ENCODE measurements at regions not wholly inside any gene's neighbourhood (a gene's known extent, or its start where the extent isn't known, plus 50 kb on each side); places are given as distances from the start of the nearest gene placed in this dataset.

DNA sequence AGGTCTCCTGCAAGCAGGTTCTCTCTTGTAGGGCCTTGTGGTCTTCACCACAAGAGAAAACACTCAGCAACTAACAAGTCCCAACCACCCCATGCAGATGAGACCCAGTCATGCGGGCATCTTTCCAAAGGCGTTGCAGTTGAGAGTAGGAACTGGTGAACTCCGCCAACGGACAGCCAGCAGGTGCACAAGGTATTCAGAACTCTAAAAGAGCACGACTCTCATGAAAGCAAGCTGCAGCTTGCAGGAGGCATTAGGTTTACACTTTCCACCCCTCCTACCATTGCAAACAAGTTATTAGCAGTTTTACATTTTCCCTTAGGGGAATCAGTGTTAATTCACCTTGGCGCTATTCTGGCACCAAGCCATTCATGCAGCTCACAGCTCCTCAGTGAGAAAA is 173.4 kb upstream of the KIT start (continued):
- TF ChIP-seq, protein P1, sequence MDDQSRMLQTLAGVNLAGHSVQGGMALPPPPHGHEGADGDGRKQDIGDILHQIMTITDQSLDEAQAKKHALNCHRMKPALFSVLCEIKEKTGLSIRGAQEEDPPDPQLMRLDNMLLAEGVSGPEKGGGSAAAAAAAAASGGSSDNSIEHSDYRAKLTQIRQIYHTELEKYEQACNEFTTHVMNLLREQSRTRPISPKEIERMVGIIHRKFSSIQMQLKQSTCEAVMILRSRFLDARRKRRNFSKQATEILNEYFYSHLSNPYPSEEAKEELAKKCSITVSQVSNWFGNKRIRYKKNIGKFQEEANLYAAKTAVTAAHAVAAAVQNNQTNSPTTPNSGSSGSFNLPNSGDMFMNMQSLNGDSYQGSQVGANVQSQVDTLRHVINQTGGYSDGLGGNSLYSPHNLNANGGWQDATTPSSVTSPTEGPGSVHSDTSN (IDR thresholded peaks at IDR 0.05; ENCODE audit: insufficient replicate concordance, low read depth, low read length) = no peak
- TF ChIP-seq, protein P2, sequence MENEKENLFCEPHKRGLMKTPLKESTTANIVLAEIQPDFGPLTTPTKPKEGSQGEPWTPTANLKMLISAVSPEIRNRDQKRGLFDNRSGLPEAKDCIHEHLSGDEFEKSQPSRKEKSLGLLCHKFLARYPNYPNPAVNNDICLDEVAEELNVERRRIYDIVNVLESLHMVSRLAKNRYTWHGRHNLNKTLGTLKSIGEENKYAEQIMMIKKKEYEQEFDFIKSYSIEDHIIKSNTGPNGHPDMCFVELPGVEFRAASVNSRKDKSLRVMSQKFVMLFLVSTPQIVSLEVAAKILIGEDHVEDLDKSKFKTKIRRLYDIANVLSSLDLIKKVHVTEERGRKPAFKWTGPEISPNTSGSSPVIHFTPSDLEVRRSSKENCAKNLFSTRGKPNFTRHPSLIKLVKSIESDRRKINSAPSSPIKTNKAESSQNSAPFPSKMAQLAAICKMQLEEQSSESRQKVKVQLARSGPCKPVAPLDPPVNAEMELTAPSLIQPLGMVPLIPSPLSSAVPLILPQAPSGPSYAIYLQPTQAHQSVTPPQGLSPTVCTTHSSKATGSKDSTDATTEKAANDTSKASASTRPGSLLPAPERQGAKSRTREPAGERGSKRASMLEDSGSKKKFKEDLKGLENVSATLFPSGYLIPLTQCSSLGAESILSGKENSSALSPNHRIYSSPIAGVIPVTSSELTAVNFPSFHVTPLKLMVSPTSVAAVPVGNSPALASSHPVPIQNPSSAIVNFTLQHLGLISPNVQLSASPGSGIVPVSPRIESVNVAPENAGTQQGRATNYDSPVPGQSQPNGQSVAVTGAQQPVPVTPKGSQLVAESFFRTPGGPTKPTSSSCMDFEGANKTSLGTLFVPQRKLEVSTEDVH (IDR thresholded peaks at IDR 0.05; ENCODE audit: low read depth, partially characterized antibody) = no peak
- TF ChIP-seq CBX3 (IDR thresholded peaks at IDR 0.05; ENCODE audit: borderline replicate concordance, low read depth) (no peak), GABPA (IDR thresholded peaks at IDR 0.05; ENCODE audit: low read depth) (no peak), RELB (IDR thresholded peaks at IDR 0.05; ENCODE audit: low read depth) (no peak)

GRCh38 chr4:54487491-54487890 is 170.3 kb upstream of the KIT start:
- DNase-seq (ENCODE audit: low read depth, low spot score) (no peak), FAIRE-seq (no peak), ATAC-seq (no peak)
- WGBS (ENCODE audit: insufficient coverage, insufficient replicate concordance, low lambda C conversion rate, missing lambda C conversion rate) = 17% methylated on average over 2 of the region's 2 CpGs
- ChIA-PET SMC1A (ENCODE audit: uncharacterized antibody, unreplicated experiment) (no interaction called here), CTCF (no interaction called here), RAD21 (ENCODE audit: unreplicated experiment) (no interaction called here), POLR2A (no interaction called here)
- Histone ChIP-seq H3K9ac (ENCODE audit: control insufficient read depth, insufficient read depth, low read length) (no peak overlapping the region), H3K4me1 (ENCODE audit: control insufficient read depth, insufficient read depth, low read length) (no peaks in the 10 kb centered on the region), H3K79me2 (ENCODE audit: control insufficient read depth, insufficient read depth, low read length) (no peaks in the 10 kb centered on the region), H3K27me3 (replicated peaks in 1 of 2; ENCODE audit: control insufficient read depth in 2 of 2, insufficient read depth in 2 of 2, low read length in 1 of 2) (no peaks in the 10 kb centered on the region), H3K36me3 (ENCODE audit: control insufficient read depth in 2 of 2, insufficient read depth in 2 of 2, low read length in 1 of 2) (no peaks in the 10 kb centered on the region), H3K9me3 (replicated peaks; ENCODE audit: control insufficient read depth, insufficient read depth, low read length) (no peaks in the 10 kb centered on the region), H3K4me2 (ENCODE audit: control insufficient read depth, insufficient read depth) (no peak overlapping the region), H4K20me1 (ENCODE audit: control insufficient read depth, insufficient read depth) (no peaks in the 10 kb centered on the region), H3K27ac (ENCODE audit: control insufficient read depth, insufficient read depth) (no peak overlapping the region), H3K4me3 (no peak overlapping the region), H2AFZ (ENCODE audit: control insufficient read depth, low read depth, low read length) (no peak overlapping the region)
- no TSS peak for BruUV-seq (replicated peaks)
- in situ Hi-C loops (cut with MboI) (no loop called here), intact Hi-C loops (cut with micrococcal nuclease; ENCODE audit: unreplicated experiment) (no loop called here)
- no peak for TF ChIP-seq NFXL1 (IDR thresholded peaks at IDR 0.05; ENCODE audit: borderline replicate concordance)
- TF ChIP-seq STAT3 (IDR thresholded peaks at IDR 0.05; ENCODE audit: low read depth, low read length) = no peak
- no peak for TF ChIP-seq TBL1XR1 (IDR thresholded peaks at IDR 0.05; ENCODE audit: low read depth, low read length)
- no peak for TF ChIP-seq ZNF24 (IDR thresholded peaks at IDR 0.05)

Data from GM12878 (cell line).